DMS114 treated with DMSO at 0.1 percent for 48 hours (cell line): ENCODE measurements at regions not wholly inside any gene's neighbourhood (a gene's known extent, or its start where the extent isn't known, plus 50 kb on each side); places are given as distances from the start of the nearest gene placed in this dataset.
"Not testable (repeated sequence)": the region's sequence is repeated elsewhere in the genome, so short reads cannot be mapped to it uniquely, and the experiment has no call there.

Experiments
- DNase-seq: peaks from one replicate; lab custom pipeline; 2025; ENCODE audit not compliant: unreplicated experiment; lab: John Stamatoyannopoulos, UW

- DNase-seq, result no peak
These were observed 361.9 kb downstream of the HLX start for GRCh38 chr1:221241157-221241556.

- DNase-seq, result no peak
These were observed 362.3 kb downstream of the HLX start for GRCh38 chr1:221241592-221241991.

- DNase-seq, result no peak
These were observed 366.8 kb downstream of the HLX start for GRCh38 chr1:221246067-221246466.

GRCh38 chr1:221246628-221247415 is 367.6 kb downstream of the HLX start:
- DNase-seq, result no peak

GRCh38 chr1:221251580-221251979 is 372.3 kb downstream of the HLX start:
- DNase-seq, result no peak

GRCh38 chr1:221254813-221255212 is 375.6 kb downstream of the HLX start:
- no peak for DNase-seq

- DNase-seq, result no peak
These were observed 377.5 kb downstream of the HLX start for GRCh38 chr1:221256773-221257172.

GRCh38 chr1:221257548-221257947 is 378.3 kb downstream of the HLX start:
- DNase-seq, result not testable (repeated sequence)

GRCh38 chr1:221262677-221263076 is 383.4 kb downstream of the HLX start:
- DNase-seq, result not testable (repeated sequence)

GRCh38 chr1:221263831-221264767 is 384.9 kb downstream of the HLX start:
- peak; percentile 34 for DNase-seq

GRCh38 chr1:221264848-221265247 is 385.6 kb downstream of the HLX start:
- no peak for DNase-seq

GRCh38 chr1:221268295-221268694 is 389.1 kb downstream of the HLX start:
- no peak for DNase-seq

GRCh38 chr1:221271701-221272100 is 392.5 kb downstream of the HLX start:
- DNase-seq, result no peak

GRCh38 chr1:221272940-221273339 is 393.7 kb downstream of the HLX start:
- no peak for DNase-seq

GRCh38 chr1:221274373-221274772 is 395.1 kb downstream of the HLX start:
- no peak for DNase-seq

- no peak for DNase-seq
These were observed 397.7 kb downstream of the HLX start for GRCh38 chr1:221276896-221277409.

- no peak for DNase-seq
These were observed 399.9 kb downstream of the HLX start for GRCh38 chr1:221279146-221279545.

GRCh38 chr1:221283532-221283931 is 404.3 kb downstream of the HLX start:
- no peak for DNase-seq

GRCh38 chr1:221284028-221284427 is 404.8 kb downstream of the HLX start:
- DNase-seq, result no peak

GRCh38 chr1:221284991-221285390 is 405.7 kb downstream of the HLX start:
- not testable (repeated sequence) for DNase-seq

- DNase-seq, result not testable (repeated sequence)
These were observed 406.4 kb downstream of the HLX start for GRCh38 chr1:221285458-221286210.
